Fibroblast of the aortic adventitia (primary cell): ENCODE measurements at regions not wholly inside any gene's neighbourhood (a gene's known extent, or its start where the extent isn't known, plus 50 kb on each side); places are given as distances from the start of the nearest gene placed in this dataset.

Experiments
- DNase-seq: peaks from one replicate; pipeline ENCODE4 v3.0.0-alpha.2; 2010; ENCODE audit warnings: low read depth
- H3K4me3 ChIP-seq: 2 replicates; pipeline ENCODE4 v1.5.1; 2011; ENCODE audit warnings: low read depth, mild to moderate bottlenecking, control low read depth, low read length, moderate library complexity
- CTCF ChIP-seq: IDR thresholded peaks from 2 replicates; pipeline ENCODE4 v1.5.1; 2011; ENCODE audit warnings: mild to moderate bottlenecking, low read length, control low read depth, inconsistent platforms; ENCODE audit not compliant: insufficient read depth

DNA sequence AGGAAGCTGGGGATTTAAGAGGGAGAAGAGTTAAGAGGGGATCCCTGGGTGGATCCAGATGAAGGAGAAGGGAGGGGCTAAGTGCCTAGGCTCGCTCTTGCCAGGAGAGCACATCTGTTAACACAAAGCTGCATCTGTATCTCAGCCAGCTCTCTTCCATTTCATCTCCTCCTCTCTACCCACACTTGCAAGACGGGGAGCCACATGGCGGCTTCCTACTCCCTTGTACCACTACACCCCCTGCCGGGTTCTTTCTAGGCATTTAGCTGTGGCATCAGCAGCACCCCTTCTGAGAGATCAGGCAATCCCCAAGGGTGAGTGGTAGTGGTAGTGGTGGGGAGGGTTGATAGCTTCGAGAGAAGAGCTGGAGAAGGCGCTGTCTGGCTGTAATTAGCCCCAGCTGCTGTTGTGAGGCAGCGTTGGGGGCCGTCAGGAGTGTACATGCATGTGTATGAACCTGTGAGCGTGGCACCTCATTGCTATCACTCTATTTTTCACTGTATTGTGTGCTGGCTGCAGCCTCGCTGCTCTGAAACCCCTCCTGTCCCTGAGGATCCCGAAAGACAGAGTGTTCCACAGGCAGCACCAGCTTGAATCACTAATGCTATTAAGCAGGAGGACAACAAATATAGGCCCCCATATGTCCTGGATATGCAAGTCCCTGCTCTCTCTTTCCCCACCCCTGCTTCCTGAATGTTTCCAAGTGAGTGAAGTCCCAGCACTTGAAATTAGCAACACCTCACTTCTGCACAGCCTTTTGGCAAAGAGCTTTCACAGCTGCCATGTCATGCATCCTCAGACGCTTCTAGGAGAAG, 73.7 kb downstream of the RTL9 start:
- no peak for DNase-seq
- no peak overlapping the region for H3K4me3 ChIP-seq
- TF ChIP-seq CTCF = no peak

- no peak for TF ChIP-seq CTCF
- no peak for DNase-seq
- no peak overlapping the region for H3K4me3 ChIP-seq
These were observed 74.2 kb downstream of the RTL9 start for GRCh38 chrX:110432906-110433215.

DNA sequence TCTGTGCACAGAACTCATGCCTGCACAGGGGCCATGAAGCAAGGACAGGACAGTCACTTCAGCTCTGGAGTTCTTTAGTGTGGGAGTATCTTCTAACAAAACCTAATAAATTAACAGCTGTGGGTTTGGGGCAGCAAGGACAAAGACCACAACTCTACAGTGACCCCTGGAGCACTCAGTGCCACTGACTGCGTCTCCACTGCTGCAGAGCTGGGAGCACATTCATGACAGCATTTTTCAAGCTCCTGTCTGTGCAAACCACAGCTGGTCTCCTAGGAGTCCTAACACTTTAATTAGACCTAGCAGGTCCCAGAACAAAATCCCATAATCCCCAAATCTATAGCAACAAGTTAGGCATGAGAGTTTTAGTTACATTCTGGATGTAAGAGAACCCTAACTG, 76.5 kb downstream of the RTL9 start:
- no peak for DNase-seq
- no peak overlapping the region for H3K4me3 ChIP-seq
- no peak for TF ChIP-seq CTCF

GRCh38 chrX:110436523-110436922, 77.9 kb downstream of the RTL9 start:
- no peak overlapping the region for H3K4me3 ChIP-seq
- no peak for DNase-seq
- TF ChIP-seq CTCF = no peak

- DNase-seq = no peak
- H3K4me3 ChIP-seq = no peak overlapping the region
- TF ChIP-seq CTCF = no peak
These were observed 79.0 kb downstream of the RTL9 start for GRCh38 chrX:110437686-110438085.

- H3K4me3 ChIP-seq = no peak overlapping the region
- no peak for TF ChIP-seq CTCF
- no peak for DNase-seq
These were observed 81.6 kb downstream of the RTL9 start for GRCh38 chrX:110440016-110440805.
